Neural crest cell (in vitro differentiated cells): ENCODE measurements at regions not wholly inside any gene's neighbourhood (a gene's known extent, or its start where the extent isn't known, plus 50 kb on each side); places are given as distances from the start of the nearest gene placed in this dataset.

ENCODE experiments used
- DNase-seq: peaks from one replicate; pipeline ENCODE4 v3.0.0; 2021; ENCODE audit warnings: low read depth, mixed read lengths, low spot score
- H3K27ac Mint-ChIP-seq: one replicate; pipeline ENCODE4 v1.8.0; 2021; ENCODE audit warnings: mild to moderate bottlenecking, mixed read lengths; ENCODE audit not compliant: unreplicated experiment
- H3K27me3 Mint-ChIP-seq: 2 replicates; pipeline ENCODE4 v1.8.0; 2021; ENCODE audit warnings: low read depth, mild to moderate bottlenecking, mixed read lengths
- H3K36me3 Mint-ChIP-seq: 2 replicates; pipeline ENCODE4 v1.8.0; 2021; ENCODE audit warnings: low read depth, mild to moderate bottlenecking, mixed read lengths
- H3K4me1 Mint-ChIP-seq: 2 replicates; pipeline ENCODE4 v1.8.0; 2021; ENCODE audit warnings: mixed read lengths
- H3K4me3 Mint-ChIP-seq: one replicate; pipeline ENCODE4 v1.8.0; 2021; ENCODE audit warnings: mild to moderate bottlenecking, mixed read lengths
- H3K9me3 Mint-ChIP-seq: 2 replicates; pipeline ENCODE4 v1.8.0; 2021; ENCODE audit warnings: mixed read lengths
- TF ChIP-seq, protein P1 (sequence below): fragments of 200-600 bp; sonication (generic); conservative IDR thresholded peaks from 2 replicates; pipeline ENCODE4 v1.5.0; 2021; ENCODE audit warnings: antibody characterized with exemption, mild to moderate bottlenecking

DNA sequence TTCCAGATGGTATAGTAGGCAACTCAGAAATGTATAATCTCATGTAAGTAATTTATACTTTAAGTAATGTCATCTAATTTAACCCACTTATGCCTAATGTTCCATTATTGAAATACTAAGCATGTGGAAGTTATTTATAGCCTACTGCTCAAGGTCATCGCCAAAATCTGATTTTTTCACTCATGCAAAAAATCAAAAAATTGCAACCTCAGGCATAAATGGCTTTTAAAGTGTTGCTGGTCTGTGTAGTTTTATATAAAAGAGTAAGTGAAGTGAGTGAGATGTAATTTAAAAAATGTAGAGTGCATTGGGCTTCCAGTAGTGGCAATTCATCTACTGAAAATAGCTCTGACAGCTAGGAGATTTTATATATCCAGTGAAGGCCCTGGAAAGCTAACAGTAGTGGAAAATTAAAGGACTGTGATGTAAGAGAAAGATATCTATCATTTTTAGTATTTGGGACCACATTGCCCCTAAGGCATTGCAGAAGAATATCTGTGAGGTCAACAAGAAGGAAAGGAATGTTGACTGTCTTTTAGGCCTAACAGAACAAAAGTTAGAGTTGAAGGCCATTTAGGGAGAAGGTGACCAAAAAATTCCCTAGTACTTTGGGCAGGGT is 624.5 kb upstream of the CHORDC1 start:
- no peak for DNase-seq
- Mint-ChIP-seq H3K36me3 (no peaks in the 10 kb centered on the region), H3K27me3 (no peaks in the 10 kb centered on the region), H3K9me3 (no peaks in the 10 kb centered on the region), H3K27ac (no peak overlapping the region), H3K4me1 (no peaks in the 10 kb centered on the region), H3K4me3 (no peak overlapping the region)
- TF ChIP-seq, protein P1, sequence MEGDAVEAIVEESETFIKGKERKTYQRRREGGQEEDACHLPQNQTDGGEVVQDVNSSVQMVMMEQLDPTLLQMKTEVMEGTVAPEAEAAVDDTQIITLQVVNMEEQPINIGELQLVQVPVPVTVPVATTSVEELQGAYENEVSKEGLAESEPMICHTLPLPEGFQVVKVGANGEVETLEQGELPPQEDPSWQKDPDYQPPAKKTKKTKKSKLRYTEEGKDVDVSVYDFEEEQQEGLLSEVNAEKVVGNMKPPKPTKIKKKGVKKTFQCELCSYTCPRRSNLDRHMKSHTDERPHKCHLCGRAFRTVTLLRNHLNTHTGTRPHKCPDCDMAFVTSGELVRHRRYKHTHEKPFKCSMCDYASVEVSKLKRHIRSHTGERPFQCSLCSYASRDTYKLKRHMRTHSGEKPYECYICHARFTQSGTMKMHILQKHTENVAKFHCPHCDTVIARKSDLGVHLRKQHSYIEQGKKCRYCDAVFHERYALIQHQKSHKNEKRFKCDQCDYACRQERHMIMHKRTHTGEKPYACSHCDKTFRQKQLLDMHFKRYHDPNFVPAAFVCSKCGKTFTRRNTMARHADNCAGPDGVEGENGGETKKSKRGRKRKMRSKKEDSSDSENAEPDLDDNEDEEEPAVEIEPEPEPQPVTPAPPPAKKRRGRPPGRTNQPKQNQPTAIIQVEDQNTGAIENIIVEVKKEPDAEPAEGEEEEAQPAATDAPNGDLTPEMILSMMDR: no peak

DNA sequence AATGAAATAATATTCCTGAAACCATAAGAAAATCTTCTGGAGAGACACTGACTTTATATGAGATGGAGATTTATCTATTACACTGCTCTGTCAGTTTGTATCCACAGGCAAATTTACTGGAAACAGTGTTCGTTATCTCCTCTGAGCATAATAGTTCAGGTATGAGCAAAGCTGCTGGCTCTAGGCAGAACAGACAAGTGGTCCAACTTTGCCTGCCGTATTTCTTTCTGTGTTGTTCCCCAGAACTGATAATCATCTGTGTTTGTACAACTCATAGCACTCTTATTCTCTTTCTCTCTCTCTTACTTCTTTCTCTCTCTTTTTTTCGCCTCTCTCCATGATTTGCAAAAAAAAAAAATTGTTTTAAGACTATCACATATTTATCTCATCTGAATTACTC is 623.8 kb upstream of the CHORDC1 start:
- no peak for DNase-seq
- H3K27ac Mint-ChIP-seq: no peak overlapping the region
- no peak overlapping the region for H3K4me3 Mint-ChIP-seq
- no peaks in the 10 kb centered on the region for H3K27me3 Mint-ChIP-seq
- no peaks in the 10 kb centered on the region for H3K4me1 Mint-ChIP-seq
- no peaks in the 10 kb centered on the region for H3K9me3 Mint-ChIP-seq
- no peaks in the 10 kb centered on the region for H3K36me3 Mint-ChIP-seq
- TF ChIP-seq, protein P1: no peak

DNA sequence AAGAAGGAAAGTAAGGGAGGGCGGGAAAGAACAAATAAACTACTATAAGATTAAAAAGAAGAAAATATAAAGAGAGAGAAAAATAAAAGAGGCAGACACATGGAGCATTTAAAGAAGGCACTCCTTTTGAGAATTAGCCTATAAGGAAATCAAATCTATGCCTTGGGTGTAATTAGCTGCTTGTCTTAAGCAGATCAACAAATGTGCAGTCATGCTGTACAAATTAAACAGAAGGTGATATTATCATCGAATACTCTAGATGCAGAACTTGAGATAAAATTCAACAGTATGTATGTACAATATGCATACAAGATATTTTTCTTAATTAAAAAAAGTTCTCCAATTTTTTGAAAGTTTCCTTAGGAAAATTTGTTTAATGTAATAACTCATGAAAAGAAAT is 623.0 kb upstream of the CHORDC1 start:
- Mint-ChIP-seq H3K27ac (no peak overlapping the region), H3K36me3 (no peaks in the 10 kb centered on the region), H3K4me3 (no peak overlapping the region), H3K9me3 (no peaks in the 10 kb centered on the region), H3K4me1 (no peaks in the 10 kb centered on the region), H3K27me3 (no peaks in the 10 kb centered on the region)
- no peak for DNase-seq
- TF ChIP-seq, protein P1: no peak

DNA sequence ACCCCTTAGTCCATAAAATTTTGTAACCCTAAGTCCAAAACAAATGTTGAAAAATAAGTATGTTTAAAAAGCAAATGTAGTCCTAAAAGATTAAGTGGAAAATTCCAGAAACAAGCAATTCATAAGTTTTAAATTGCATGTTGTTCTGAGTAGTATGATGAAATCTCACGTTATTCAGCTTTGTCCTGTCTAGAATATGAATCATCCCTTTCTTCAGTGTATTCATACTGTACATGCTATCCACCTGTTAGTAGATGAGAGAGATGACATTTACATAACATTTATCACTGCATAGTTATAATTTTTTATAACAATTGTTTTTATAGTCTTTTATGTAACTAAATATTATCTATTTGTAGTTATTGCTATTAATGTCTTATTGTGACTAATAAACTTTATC is 622.3 kb upstream of the CHORDC1 start:
- no peaks in the 10 kb centered on the region for H3K4me1 Mint-ChIP-seq
- TF ChIP-seq, protein P1: no peak
- H3K4me3 Mint-ChIP-seq: no peak overlapping the region
- H3K36me3 Mint-ChIP-seq: no peaks in the 10 kb centered on the region
- no peak for DNase-seq
- H3K27ac Mint-ChIP-seq: no peak overlapping the region
- no peaks in the 10 kb centered on the region for H3K27me3 Mint-ChIP-seq
- H3K9me3 Mint-ChIP-seq: no peaks in the 10 kb centered on the region

DNA sequence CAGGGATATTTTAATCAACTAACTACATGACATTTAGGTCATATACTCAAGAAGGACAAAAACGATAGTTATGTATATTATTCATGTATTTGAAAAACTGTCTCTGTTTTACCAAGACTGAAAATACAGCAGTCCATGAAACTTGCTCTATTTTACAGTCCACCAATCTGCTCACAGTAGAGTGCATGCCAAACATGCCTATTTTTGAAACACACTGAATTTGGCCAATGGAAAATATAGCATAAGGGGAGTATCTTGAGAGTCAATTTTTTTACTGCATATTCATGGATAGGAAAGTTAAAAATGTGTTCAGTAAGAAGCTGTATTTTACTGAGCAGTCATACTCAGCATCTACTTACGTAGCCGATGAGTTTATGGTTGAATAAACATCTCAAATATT is 621.2 kb upstream of the CHORDC1 start:
- Mint-ChIP-seq H3K4me1 (no peaks in the 10 kb centered on the region), H3K36me3 (no peaks in the 10 kb centered on the region)

More for the DNA sequence above, 621.2 kb upstream of the CHORDC1 start:
- no peak for DNase-seq
- Mint-ChIP-seq H3K9me3 (no peaks in the 10 kb centered on the region), H3K27ac (no peak overlapping the region), H3K4me3 (no peak overlapping the region), H3K27me3 (no peaks in the 10 kb centered on the region)
- TF ChIP-seq, protein P1: no peak
